Breast epithelium (tissue), 3 donors: ENCODE measurements at regions not wholly inside any gene's neighbourhood (a gene's known extent, or its start where the extent isn't known, plus 50 kb on each side); places are given as distances from the start of the nearest gene placed in this dataset.
"Not testable (repeated sequence)": the region's sequence is repeated elsewhere in the genome, so short reads cannot be mapped to it uniquely, and the experiment has no call there.

Experiments used
- CTCF ChIP-seq, 3 donors: fragments of 450-650 bp; IDR thresholded peaks; one replicate each; pipeline ENCODE4 v1.5.1; 2016 to 2017; ENCODE audit warnings: antibody characterized with exemption in 3 of 3, mild to moderate bottlenecking in 3 of 3, moderate library complexity in 3 of 3
- POLR2A ChIP-seq: fragments of 450-650 bp; IDR thresholded peaks from one replicate; pipeline ENCODE4 v1.6.1; 2016; ENCODE audit warnings: antibody characterized with exemption, mild to moderate bottlenecking, moderate library complexity

GRCh38 chr20:26220609-26221008, 524.0 kb upstream of the ZNF337 start:
- TF ChIP-seq CTCF (IDR thresholded peaks at IDR 0.05); POLR2A: not testable (repeated sequence)
